Fibroblast of pulmonary artery (primary cell): ENCODE measurements at regions not wholly inside any gene's neighbourhood (a gene's known extent, or its start where the extent isn't known, plus 50 kb on each side); places are given as distances from the start of the nearest gene placed in this dataset.
"Not testable (repeated sequence)": the region's sequence is repeated elsewhere in the genome, so short reads cannot be mapped to it uniquely, and the experiment has no call there.

Experiments
- DNase-seq: peaks from one replicate; pipeline ENCODE4 v3.0.0-alpha.2; 2010; ENCODE audit warnings: low read depth
- H3K4me3 ChIP-seq: replicated peaks from 2 replicates; pipeline ENCODE4 v1.5.1; 2011; ENCODE audit warnings: low read depth, mild to moderate bottlenecking, control low read depth, low read length, moderate library complexity
- TF ChIP-seq, protein P1 (sequence below): IDR thresholded peaks from 2 replicates; pipeline ENCODE4 v1.5.1; 2011; ENCODE audit warnings: mild to moderate bottlenecking, control low read depth, low read length, inconsistent platforms; ENCODE audit errors: missing control alignments

- no peak overlapping the region for H3K4me3 ChIP-seq
- no peak for DNase-seq
- TF ChIP-seq, protein P1, sequence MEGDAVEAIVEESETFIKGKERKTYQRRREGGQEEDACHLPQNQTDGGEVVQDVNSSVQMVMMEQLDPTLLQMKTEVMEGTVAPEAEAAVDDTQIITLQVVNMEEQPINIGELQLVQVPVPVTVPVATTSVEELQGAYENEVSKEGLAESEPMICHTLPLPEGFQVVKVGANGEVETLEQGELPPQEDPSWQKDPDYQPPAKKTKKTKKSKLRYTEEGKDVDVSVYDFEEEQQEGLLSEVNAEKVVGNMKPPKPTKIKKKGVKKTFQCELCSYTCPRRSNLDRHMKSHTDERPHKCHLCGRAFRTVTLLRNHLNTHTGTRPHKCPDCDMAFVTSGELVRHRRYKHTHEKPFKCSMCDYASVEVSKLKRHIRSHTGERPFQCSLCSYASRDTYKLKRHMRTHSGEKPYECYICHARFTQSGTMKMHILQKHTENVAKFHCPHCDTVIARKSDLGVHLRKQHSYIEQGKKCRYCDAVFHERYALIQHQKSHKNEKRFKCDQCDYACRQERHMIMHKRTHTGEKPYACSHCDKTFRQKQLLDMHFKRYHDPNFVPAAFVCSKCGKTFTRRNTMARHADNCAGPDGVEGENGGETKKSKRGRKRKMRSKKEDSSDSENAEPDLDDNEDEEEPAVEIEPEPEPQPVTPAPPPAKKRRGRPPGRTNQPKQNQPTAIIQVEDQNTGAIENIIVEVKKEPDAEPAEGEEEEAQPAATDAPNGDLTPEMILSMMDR, result no peak
Observed at GRCh38 chr14:105902131-105902898, 375.9 kb downstream of the TMEM121 start.

- DNase-seq, H3K4me3 ChIP-seq: not testable (repeated sequence)
Observed at GRCh38 chr14:105902899-105903165, 376.4 kb downstream of the TMEM121 start.

DNA sequence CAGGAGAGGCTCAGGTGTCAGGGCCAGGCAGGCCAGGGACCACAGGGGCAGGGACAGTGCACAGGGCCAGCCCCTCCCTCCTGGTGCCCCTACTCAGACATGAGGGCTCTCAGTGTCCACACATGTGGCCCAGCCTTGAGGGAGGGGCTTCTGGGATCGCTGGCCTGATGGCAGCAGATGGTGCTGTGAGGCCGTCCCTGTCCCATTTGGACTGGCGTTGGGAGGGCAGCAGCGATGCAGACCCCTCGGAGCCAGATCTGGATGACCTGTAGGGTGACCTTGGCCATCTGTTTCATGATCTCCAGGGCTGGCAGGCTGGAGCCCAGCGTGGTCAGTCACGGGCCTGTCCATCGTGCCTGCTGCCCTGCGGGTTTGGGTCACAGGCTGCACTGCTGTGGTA lies 377.6 kb downstream of the TMEM121 start:
- no peak for DNase-seq
- TF ChIP-seq, protein P1, result no peak
- H3K4me3 ChIP-seq, result no peak overlapping the region

DNA sequence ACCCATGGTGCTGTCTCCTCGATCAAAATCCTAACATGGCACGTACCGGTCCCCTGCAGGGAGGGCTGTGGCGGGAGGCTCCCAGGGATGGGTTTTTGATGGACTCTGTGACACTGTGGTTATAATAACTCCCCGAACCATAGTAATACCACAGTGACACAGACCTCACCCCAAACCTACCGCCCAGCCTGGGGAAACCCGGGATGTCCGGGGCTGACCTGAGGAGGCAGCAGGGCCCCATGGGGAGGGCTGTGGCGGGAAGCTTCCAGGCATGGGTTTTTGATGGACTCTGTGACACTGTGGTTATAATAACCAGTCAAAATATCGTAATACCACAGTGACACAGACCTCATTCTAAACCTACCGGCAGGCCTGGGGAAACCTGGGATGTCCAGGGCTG lies 378.0 kb downstream of the TMEM121 start:
- TF ChIP-seq, protein P1, result no peak
- H3K4me3 ChIP-seq, result no peak overlapping the region
- DNase-seq, result no peak

DNA sequence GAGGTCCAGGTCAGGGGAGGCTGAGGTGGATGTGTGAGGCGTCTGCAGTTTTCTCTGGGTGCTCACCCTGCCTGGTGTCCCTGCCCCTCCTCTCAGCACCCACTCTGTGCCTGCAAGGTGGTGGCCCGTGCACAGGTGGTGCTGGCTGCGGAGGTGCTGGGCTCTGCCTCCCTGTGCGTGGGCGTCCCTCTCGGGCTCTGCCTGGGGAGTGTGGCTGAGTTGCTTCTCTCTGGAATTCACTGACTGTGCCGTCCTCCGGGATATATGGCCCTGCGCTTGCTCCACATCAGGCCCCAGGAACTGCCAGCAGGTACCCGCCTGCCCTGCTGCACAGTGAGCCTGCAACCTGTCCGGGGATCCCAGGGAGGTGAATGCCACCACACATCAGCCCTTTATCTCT lies 379.1 kb downstream of the TMEM121 start:
- no peak for DNase-seq
- H3K4me3 ChIP-seq, result no peak overlapping the region
- TF ChIP-seq, protein P1, result no peak

GRCh38 chr14:105907276-105907675 lies 380.9 kb downstream of the TMEM121 start:
- TF ChIP-seq, protein P1, result no peak
- no peak overlapping the region for H3K4me3 ChIP-seq
- DNase-seq, result no peak

- H3K4me3 ChIP-seq, result no peak overlapping the region
- TF ChIP-seq, protein P1, result no peak
- DNase-seq, result no peak
Observed at GRCh38 chr14:105908006-105908405, 381.6 kb downstream of the TMEM121 start.
